EL (cell line): ENCODE measurements at regions not wholly inside any gene's neighbourhood (a gene's known extent, or its start where the extent isn't known, plus 50 kb on each side); places are given as distances from the start of the nearest gene placed in this dataset.
"Not testable (repeated sequence)": the region's sequence is repeated elsewhere in the genome, so short reads cannot be mapped to it uniquely, and the experiment has no call there.

Experiments
- DNase-seq: peaks from one replicate; pipeline ENCODE4 v3.0.0-alpha.2; 2016

DNA sequence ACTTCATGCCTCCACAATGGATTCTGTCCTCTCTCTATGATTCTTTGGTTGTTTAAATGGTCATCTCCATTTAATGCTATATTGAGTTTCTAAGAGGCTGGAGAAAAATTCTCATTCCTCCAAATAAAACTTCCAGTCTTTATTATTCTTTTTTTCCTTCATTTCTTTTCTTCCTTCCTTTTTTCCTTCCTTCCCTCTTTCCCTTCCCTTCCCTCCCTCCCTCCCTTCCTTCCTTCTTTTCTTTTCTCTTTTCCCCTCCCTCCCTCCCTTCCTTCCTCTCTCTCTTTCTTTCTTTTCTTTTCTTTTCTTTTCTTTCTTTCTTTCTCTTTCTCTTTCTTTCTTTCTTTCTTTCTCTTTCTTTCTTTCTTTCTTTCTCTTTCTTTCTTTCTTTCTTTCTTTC, 386.1 kb upstream of the PROX1 start:
- not testable (repeated sequence) for DNase-seq

DNA sequence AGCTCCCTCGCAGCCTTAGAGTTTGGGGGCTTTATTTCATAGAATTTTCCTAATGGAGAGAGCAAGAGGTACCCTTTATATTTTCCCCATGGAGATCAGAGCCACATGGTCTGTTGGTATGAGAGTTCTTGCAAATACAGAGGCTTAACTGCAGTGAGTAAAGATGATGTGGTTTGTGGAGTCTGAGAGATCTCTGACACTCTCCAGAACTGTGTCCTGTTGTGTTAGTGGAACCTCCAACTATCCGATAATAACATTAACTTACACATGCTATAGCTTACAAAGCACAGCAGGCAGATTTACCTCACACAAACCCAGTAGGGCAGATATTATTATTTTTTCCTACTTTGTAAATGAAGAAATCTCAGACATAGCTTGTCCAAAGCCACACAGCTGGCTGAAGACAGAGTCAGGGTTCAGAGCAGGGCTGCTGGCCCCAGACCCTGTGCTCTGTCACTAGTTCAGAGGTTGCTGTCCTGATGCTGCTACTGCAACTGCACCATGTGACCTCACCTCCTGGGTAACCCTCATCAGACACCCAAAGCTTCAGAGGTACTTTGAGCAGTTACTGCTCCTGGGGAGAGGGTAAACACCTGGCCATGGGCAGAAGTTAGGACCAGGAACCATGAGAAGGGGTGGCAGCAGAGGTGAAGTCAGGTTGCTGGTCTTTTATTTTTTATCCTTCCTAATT, 384.8 kb upstream of the PROX1 start:
- no peak for DNase-seq

DNA sequence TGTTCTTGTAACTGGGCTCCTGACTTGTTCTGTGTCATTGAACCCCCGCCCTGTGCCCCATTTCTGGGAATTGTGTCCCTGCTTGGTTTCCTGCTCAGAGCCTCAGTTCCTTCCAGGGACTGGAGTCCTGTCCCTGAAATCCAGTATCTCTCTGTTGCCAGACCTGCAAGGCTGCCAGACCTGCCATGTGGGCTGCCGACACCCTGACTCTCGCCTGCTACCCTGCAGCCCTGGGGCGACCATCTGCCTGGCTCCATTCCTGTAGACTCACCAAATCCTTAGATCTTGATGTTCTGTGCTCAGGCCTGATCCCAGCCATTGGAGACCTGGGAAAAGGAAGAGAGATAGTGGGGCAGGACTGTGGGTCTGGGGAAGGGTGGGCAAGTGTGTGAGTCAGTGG, 383.3 kb upstream of the PROX1 start:
- DNase-seq, result no peak

DNA sequence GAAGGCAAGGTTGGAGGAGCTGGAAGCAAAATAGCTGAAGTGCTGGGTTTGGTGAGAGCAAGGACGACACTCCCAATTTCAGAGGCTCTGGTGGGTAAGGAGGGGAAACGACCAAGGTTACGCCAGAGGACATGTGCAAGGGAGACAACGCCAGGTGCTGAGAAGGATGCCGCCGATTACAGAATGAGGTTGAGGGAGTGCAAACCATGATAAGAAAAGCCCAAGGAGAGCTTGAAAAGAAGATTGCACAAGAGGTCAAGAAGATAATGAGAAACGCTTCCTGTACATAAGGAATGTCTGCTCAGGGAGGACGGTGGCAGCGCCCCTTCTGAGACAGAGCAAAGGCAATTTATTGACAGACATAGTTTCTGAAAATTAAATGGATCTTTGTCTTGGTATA, 382.0 kb upstream of the PROX1 start:
- DNase-seq, result no peak

DNA sequence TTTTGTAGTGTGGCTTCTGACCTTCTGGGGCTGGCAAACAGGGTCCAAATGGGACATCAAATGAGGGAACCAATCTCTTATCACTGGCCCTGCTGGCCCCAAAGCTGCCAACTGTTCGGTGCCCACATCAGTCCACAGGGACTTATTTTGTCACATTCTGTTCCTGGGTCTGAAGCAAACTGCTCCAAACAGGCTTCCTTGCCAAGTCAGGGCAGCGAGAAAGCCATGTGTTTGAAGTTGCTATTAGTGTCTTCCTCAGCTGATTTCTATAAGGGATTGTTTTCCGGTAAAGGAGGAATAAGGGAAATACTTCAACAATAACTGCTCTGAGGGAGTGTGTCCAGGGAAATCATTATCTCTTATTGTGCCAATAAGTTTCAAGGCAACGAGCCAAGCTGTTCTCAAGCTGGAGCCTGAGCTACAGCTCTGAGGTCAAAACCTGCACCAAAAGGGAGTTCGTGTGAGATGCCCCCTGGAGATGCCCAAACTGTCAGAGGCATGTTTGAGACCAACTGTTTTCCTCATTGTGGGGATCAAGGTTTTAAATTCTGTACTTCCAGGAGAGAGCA, 381.4 kb upstream of the PROX1 start:
- no peak for DNase-seq

DNA sequence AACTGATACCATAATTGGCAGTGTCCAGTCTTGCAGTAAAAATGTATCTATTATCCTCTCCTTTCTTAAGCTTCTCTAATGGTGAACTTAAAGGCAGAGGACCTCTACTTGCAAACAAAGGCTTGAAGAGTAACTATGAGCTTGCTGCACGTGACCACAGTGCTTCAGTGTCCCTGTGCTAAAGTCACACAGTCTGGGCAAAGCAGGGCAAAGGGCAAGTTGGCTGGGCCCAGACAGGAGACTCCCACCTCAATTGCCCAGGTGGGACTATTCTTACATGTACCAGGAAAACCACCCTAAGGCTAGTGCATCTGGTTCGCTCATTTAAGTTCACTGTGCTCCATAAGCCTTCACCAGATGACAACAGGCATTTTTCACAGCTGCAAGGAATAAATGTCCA, 374.2 kb upstream of the PROX1 start:
- DNase-seq, result no peak

DNA sequence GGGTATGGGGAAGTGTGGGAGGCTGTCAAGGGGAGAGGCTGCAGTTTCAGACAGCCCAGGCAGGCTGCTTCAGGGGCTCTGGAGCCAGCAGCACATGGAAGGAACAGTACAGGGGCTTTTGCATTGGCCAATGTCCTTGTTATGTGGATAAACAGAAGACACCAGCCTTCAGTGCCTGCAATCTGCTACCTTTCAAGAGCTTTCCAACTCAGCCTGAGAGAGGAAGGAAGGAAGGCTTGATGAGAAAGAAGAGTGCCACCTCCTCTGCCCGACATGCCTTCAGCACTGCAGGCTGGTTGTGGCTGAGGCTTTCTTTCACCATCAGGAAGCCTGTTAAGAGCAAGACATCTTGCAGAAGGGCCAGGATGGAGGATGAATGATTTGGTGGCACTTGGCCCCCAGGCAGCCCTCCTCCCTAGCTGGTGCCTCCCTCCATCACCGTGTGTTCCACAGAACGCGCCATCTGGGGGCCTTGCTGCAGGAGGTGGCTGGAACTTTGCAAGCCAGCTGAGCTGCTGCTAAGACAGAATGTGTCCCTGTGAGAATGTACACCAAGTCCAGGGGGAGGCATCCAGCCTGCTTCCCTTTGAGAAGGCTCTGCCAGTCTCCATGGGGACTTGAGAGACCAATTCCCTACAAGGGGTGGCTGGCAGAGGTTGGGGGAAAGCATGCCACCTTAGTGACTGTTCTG, 372.4 kb upstream of the PROX1 start:
- no peak for DNase-seq

DNA sequence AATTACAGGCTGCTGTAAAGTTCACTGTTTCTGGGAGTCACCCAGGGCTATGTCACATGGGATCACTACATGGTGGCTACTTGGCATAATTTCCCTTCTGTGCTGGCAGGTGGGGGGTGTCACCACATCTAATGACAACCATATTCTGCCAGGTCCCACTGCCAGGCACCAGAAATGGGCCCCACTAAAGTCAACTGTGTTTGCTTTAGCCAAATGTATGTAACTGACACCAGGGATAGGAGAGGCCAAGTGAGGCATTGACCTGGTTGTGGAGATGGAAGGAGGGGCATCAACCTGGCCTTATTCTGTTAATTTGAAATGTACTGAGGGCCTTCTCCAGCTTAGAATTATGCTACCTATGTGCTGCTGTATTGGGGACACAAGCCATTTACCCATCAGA, 370.6 kb upstream of the PROX1 start:
- DNase-seq, result no peak

DNA sequence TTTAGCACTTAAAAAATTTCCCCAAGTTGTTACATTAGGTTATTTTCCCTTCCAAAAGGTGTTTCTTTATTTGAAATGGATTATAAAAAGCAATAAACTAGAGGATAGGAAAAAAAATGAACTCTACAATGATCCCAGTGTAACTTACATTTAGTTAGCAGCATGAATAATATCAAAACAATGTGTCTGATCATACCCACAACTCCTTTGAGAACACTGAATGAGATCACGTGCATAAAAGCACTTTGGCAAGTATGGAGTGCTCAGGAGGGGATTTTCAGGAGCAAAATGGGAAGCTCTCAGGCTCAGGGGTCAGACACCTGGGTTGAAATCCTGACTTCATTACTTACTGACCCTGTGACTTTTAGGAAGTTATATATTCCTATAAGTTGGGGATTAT, 369.7 kb upstream of the PROX1 start:
- DNase-seq, result no peak

DNA sequence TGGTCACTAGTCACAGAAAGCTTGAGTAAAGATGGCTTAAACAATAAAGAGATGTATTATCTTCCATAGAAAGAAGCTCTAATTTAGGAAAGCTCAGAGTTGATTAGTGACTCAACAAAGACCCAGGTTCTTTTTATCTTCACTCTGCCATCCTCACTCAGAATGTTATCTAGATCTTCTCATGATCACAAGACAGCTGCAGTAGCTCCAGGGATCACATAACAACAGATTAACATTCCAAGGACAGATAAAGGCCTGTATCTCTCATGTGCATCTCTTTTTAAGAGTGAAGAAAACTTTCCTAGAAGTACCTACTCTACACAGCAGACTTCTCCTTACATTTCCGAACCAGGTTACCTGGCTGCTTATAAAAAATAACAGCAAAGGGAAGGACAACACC, 368.7 kb upstream of the PROX1 start:
- no peak for DNase-seq

DNA sequence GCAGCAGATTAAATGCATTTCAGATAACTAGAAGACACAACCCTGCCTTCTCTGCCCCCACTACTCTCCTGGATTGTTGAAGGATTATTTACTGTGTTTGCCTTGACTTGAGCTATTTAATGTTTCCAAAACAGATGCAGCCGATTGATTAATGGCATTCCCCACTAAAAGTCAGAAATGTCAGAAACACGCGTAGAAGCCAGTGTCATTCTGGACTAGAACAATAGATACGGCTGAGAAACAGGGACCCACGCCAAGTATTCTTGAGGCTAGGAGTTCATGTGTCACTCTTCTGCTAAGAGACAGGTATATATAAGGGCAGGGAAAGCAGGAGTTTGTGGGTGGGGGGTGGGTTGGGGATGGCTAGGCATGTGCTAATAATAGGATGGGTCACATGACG, 366.7 kb upstream of the PROX1 start:
- DNase-seq, result no peak

DNA sequence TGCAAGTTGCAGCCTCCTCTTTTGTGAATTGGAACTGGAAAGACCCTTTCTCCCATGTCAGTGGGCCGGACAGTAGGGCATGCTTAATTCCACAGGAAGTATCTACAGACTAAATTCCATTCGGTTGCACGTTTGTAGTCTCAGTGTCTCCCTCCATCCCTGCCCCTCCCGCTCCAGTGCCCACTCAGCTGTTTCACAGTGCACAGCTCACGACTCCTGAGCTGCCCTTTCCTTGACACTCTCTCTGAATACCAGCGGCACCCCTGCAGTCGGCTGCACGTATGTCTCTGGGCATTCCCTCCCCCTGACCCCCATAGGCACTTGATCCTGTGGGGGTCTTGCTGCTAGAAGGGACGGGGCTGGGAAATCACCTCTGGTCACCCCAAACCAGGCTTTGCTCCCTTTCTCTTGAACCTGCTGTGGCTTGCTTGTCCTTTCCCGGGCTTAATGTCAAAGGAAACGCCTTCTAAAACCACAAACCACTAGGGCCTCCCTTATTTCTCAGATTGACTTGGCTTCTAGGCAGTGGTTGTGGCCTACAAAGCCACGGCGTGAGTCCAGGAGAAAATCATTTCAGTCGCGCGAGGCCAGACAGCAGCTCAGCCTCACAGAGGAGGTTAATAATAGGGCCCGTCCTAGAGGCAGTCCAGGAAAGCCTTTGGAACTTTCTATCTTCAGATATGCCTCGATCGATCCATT, 365.3 kb upstream of the PROX1 start:
- DNase-seq, result no peak

DNA sequence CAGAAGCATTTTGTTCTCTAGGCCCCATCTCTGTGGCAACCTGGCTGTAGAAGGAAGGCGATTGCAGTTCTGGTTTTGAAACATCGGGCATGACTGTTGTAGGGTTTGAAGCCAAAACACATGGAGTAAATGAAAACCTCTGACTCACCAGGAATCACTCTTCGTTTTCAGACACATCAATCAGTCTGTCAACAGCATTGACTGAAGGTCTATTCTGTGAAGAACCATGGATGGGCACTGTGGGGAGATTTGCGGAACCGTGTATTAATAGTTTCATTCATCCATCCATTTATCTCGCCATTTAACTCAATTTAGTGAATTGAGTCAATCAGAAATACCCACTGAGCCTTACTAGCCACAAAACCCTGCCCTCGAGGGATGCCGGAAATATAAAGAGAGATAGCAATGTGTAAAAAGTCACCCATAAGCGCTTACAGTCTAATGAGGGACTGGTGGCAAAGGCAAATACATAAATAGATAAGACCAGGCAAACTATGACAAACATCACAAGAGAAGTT, 364.6 kb upstream of the PROX1 start:
- no peak for DNase-seq

DNA sequence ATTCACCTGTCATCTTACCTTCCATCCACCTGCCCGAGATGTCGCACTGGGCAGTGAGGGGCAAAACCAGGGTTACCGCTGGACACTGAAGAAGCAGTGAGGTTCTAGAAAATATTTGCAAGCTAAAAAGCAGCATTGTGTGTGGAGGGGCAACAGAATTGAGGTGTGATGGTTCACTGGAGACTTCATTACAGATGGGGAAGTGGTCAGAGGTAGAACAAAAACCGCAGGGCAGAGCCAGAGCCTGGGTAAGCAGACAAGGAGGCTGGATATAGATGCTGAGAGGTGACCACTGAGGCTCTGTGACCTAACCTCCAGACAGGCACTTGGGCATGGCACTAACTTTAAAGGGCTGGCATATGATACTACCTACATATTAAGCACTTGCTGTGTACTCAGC, 363.9 kb upstream of the PROX1 start:
- no peak for DNase-seq

DNA sequence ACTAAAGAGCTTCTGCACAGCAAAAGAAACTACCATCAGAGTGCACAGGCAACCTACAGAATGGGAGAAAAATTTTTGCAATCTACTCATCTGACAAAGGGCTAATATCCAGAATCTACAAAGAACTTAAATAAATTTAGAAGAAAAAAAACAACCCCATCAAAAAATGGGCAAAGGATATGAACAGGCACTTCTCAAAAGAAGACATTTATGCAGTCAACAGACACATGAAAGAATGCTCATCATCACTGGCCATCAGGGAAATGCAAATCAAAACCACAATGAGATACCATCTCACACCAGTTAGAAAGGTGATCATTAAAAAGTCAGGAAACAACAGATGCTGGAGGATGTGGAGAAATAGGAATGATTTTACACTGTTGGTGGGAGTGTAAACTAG, 351.0 kb upstream of the PROX1 start:
- DNase-seq, result not testable (repeated sequence)

DNA sequence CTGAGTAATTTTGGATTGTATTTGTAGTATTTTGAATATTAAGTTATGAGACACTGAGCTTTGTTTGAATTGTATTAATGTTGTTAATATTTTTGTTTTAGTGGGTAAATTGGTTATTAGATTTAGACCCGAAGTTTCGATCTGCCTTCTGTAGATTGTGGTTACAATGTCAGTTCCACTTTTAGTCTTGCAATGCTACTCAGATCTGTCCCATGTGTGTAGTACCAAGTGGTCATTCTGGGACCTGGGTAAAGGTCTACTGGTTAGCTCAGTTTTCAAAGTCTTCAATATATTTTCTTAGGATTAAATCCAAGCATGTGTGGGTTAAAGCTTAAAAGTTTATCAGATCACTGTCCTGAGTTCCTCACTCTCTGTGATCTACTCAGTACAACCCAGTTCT, 346.5 kb upstream of the PROX1 start:
- no peak for DNase-seq

DNA sequence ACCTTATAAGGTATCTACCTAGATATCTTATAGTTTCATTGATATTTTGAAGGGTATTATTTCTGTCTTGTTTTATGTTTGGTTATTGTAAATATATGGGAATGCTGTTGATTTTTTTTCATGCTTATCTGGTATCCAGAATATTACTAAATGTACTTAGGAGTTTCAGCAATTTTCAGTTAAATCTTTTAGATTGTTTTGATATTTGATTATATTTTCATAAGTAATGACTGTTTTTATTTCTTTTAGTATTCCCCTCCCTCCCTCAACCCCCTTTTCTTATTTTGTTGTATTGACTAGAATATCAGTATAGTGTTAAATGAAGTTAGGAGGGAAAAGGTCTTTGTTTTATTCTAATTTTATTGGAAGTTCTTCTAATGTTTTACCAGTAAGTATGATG, 344.4 kb upstream of the PROX1 start:
- no peak for DNase-seq

DNA sequence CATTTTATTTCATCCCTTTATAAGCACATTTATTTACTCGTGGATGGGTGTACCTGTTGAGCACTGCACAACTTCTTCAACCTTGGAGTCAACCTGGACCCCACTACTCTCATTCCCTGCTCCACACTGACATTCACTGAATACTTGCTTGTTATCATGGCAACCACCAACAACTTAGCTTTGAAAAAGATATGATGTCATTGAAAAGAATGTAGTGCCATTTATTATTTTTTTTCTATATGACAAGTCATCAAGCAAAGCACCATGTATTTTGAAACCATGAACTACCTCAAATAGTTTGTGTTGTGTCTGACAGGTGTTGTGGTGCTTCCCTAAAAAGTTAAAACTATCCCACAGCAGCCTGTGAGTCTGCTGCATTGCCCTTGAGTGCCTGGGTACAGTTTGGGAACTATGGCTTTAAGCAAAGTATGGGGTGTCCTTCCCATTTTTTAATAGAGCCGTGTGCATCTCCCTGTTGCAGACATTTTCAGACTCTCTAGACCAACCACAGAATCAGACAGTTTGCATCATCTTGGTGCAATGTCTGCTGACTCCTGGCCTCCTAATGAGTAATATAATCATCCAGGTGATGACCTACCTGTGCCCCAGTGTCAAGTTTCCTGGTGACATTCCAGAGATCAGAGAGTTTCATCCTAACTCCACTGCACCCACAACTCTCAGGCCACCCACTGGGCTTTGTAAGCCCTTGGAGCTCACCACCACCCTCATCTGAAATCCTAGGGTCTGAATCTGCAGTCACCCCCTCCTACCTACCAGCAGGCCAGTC, 339.7 kb upstream of the PROX1 start:
- no peak for DNase-seq

DNA sequence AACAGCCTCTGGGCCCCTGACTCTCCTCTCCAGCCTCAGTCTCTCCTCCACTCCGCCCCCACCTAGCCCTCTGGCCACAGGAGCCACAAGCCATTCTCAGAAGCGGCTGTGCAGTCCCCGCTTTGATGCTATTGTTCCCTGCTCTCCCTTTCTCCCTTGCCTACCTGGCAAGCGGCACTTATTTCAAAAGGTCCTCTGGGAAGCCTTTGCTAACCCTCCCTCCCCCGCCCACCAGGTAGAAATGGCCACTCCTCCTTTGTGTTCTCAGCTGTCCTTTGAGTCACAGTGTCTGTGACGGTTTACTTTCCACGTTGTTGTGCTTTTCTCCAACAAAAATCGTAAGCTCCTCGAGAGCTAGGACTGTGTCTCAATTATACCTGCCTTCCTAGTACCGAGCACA, 338.4 kb upstream of the PROX1 start:
- DNase-seq, result no peak

DNA sequence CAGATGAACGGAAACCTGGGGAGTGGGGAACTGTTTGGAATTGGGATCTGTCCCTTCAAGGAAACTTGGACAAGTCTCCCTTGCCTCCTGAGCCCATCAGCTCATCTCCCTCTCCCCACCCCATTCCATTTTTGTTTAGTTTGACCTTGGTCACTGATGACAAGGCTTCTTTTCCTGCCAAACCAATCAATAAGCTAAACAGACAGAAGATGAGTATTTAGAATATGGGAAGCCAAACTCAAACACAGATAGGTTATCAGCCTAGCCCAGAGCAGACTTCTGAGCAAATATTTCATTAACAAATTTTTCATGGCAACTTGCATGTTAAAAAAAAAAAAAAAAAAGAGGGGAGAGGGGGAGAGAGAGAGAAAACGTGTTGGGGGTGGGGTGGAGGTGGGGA, 337.2 kb upstream of the PROX1 start:
- no peak for DNase-seq

DNA sequence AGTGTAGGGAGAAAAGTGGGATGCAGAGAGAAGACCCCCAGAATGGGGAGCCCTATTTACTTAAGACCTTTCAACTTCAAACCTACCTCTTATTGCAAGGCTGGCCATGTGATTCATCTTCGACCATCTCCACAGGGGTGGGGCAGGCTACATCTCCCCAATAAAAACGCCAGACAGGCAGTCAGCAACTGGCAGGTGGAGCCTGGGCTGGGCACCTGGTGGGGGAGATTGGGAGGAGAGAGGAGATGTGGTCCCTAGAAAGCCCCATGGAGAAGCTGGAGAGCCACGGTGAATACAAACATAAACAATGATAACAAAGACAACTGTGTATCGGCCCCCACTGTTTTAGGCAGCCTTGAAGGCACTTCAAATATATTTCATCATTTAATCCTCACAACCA, 336.7 kb upstream of the PROX1 start:
- no peak for DNase-seq

DNA sequence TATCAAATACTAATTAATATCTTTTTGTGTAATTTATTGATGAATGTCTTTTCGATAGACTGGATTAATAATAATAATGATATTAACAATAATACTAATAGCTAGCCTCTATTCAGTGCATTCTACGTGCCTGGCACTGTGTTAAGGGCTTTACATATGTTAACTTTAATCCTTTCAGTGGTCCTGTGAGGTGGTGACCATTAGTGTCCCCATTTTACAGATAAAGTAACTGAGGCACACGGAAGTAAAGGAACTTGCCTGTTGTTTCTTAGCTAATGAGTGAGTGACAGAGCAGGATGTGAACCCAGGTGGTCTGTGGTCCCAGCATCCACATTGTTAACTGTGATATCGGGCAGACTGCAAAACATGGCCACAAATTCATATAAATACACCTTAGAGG, 335.7 kb upstream of the PROX1 start:
- no peak for DNase-seq

DNA sequence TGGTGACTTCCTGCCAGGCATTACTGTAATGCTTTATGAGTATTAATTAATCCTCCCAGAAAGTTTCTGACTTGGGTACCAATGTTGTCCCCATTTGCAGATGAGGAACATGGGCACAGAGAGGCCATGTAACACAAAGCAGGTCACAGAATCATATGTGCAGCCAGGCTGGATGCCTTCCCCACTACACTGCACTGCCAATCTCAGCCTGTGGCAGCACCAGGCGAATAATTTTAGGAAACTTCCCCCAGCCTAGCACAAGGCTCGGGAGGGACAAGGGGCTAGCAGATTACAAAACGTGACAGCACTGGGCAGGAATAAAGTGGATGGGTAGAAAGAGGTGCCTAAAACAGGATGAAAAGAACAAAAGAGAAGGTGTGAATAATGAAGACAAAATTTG, 331.7 kb upstream of the PROX1 start:
- DNase-seq, result no peak
